ENCODE measurements at regions not wholly inside any gene's neighbourhood (a gene's known extent, or its start where the extent isn't known, plus 50 kb on each side); places are given as distances from the start of the nearest gene placed in this dataset.

GRCh38 chr6:163830641-163831040 is 416.1 kb downstream of the QKI start:
- TF ChIP-seq ETS1 (conservative IDR thresholded peaks at IDR 0.05; ENCODE audit: control insufficient read depth, low read depth, low read length) (no peak), ATF7 (IDR thresholded peaks at IDR 0.05) (no peak), PRMT5 (CRISPR knock-in tag; IDR thresholded peaks at IDR 0.05) (no peak), ELF1 (tag; IDR thresholded peaks at IDR 0.05) (no peak), SRF (CRISPR knock-in tag; IDR thresholded peaks at IDR 0.05) (no peak), KAT8 (IDR thresholded peaks at IDR 0.05; ENCODE audit: low read depth) (no peak), CTCF (IDR thresholded peaks at IDR 0.05 in 2 of 3, conservative IDR thresholded peaks at IDR 0.05 in 1 of 3; ENCODE audit: insufficient read depth in 2 of 3, low read depth in 1 of 3, low read length in 3 of 3) (no peak), E2F6 (IDR thresholded peaks at IDR 0.05; ENCODE audit: borderline replicate concordance in 1 of 2, extremely low read depth in 1 of 2, insufficient read depth in 1 of 2, insufficient read length in 1 of 2, low read depth in 1 of 2, low read length in 1 of 2, poor library complexity in 1 of 2, severe bottlenecking in 1 of 2) (no peak), CBFB (CRISPR knock-in tag; IDR thresholded peaks at IDR 0.05) (no peak), EP300 (IDR thresholded peaks at IDR 0.05; ENCODE audit: low read length) (no peak)

All from K562 (cell line).